ENCODE measurements at regions not wholly inside any gene's neighbourhood (a gene's known extent, or its start where the extent isn't known, plus 50 kb on each side); places are given as distances from the start of the nearest gene placed in this dataset.
"Not testable (repeated sequence)": the region's sequence is repeated elsewhere in the genome, so short reads cannot be mapped to it uniquely, and the experiment has no call there.

DNA sequence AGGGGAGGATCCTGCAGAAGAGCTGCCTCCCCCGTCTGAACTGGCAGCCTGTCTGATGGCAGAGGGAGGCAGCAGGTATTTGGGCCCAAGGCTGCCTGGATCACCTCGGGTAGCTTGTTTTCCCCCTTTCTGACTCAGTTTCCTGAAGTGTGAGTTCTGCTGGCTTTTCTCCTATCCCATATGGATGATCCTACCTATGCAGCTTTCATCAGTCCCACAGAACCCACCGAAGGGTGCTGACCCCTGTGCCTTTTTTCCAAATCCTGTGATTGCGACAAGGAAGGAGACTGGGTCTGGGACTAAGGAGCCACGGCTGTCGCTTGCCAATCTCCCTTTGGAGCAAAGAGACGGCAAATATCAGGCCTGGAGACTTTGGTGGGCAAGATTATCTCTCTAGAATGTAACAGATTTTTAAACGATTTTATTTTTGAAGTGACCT, 208.7 kb downstream of the BANP start:
- not testable (repeated sequence) for TF ChIP-seq EZH2phosphoT487 (IDR thresholded peaks at IDR 0.05; ENCODE audit: insufficient read depth, low read depth); EZH2 (IDR thresholded peaks at IDR 0.05; ENCODE audit: insufficient read depth, poor library complexity, severe bottlenecking)

Data from GM23248 (cell line).